Heart right ventricle (tissue), 16 donors: ENCODE measurements at regions not wholly inside any gene's neighbourhood (a gene's known extent, or its start where the extent isn't known, plus 50 kb on each side); places are given as distances from the start of the nearest gene placed in this dataset.
"Not testable (repeated sequence)": the region's sequence is repeated elsewhere in the genome, so short reads cannot be mapped to it uniquely, and the experiment has no call there.

Experiments used
- ATAC-seq, 8 donors: fragments of 200-7000 bp; cut with Tn5 transposase; one replicate each; pipeline ENCODE4 v1.9.1; 2020; ENCODE audit warnings: mild to moderate bottlenecking in 8 of 8, moderate library complexity in 8 of 8, moderate number of reproducible peaks in 1 of 8
- DNase-seq, 2 donors: peaks; one replicate each; pipeline ENCODE4 v3.0.0-alpha.2; 2020
- H3K27ac ChIP-seq, 10 donors: fragments of 200-600 bp; sonication (generic) in 2 of 10; one replicate each; pipeline versions ENCODE4 v1.5.0 to v1.8.0; 2020 to 2022; ENCODE audit warnings: mild to moderate bottlenecking in 3 of 10
- H3K27me3 ChIP-seq, 7 donors: fragments of 200-600 bp; one replicate each; pipeline ENCODE4 v1.8.0; 2021 to 2022; ENCODE audit warnings: mild to moderate bottlenecking in 2 of 7
- H3K36me3 ChIP-seq, 9 donors: fragments of 200-600 bp; sonication (generic) in 1 of 9; one replicate each; pipeline versions ENCODE4 v1.5.0 to v1.8.0; 2020 to 2022; ENCODE audit warnings: mild to moderate bottlenecking in 2 of 9
- H3K4me1 ChIP-seq, 9 donors: fragments of 200-600 bp; sonication (generic) in 1 of 9; one replicate each; pipeline versions ENCODE4 v1.5.0 to v1.8.0; 2020 to 2022; ENCODE audit warnings: mild to moderate bottlenecking in 4 of 9
- H3K4me3 ChIP-seq, 10 donors: fragments of 200-600 bp; sonication (generic) in 2 of 10; one replicate each; pipeline versions ENCODE4 v1.5.0 to v1.8.0; 2020 to 2022; ENCODE audit warnings: mild to moderate bottlenecking in 7 of 10, moderate library complexity in 2 of 10
- H3K9me3 ChIP-seq, 11 donors: fragments of 200-600 bp in 10 of 11; sonication (generic) in 2 of 11; one replicate each; pipeline versions ENCODE4 v1.5.0 to v1.8.0; 2013 to 2022; ENCODE audit warnings: mild to moderate bottlenecking in 2 of 11, control low read depth in 1 of 11, moderate library complexity in 1 of 11
- WGBS, 2 donors: extraction: QIAGEN DNeasy Blood & Tissue Kit; methylation state at CpG; one replicate each; pipeline ENCODE4 v1.1.7; 2013; ENCODE audit warnings: inconsistent platforms in 1 of 2; 5-methylcytosine and 5-hydroxymethylcytosine counted together
- intact Hi-C, 10 donors: fragments of 100-400 bp; cut with DNase I; formaldehyde crosslinking; loops; one replicate each; pipeline versions ENCODE4 v1.11.1 to v1.14.2; 2022
- TF ChIP-seq, protein P1 (sequence below), 9 donors: fragments of 200-600 bp; sonication (generic) in 2 of 9; IDR thresholded peaks; one replicate each; pipeline versions ENCODE4 v1.5.0 to v1.8.0; 2021 to 2022; ENCODE audit warnings: antibody characterized with exemption in 9 of 9, mild to moderate bottlenecking in 5 of 9, moderate library complexity in 1 of 9
- donor health status: Arrhythmogenic right ventricular cardiomyopathy.
- donor health status: ischemic (EF 13 %, LVEDD 7.1; RV severe dilation, severe dysfunction).
- donor health status: healthy with polysubstance abuse.
- donor health status: DM: no; HTN: yes; CAD: no.
- donor health status: DM: no; HTN: no; CAD: no.
- donor health status: ischemic (EF 25% LVEDD 6.9; RV normal size, moderate dysfunction).
- donor health status: ischemic (EF 25% LVEDD 5.7; RV mildly dilated, moderate dysfunction).
- donor health status: healthy.
- donor health status: DM: yes; HTN: yes; CAD: no.
- donor health status: Ischemic cardiomyopathy.
- donor health status: ischemic (EF 35%, LVEDD 5.7; RV mildly dilated, moderate dysfunction).
- donor health status: nonischemic (EF 11% LVEDD 7.7; RV severe dilation, severe dysfunction).
- donor health status: DM: yes; HTN: yes; CAD: no.
- donor health status: PGD.
- donor health status: ischemic (EF 29% LVEDD 5.4; RV normal size, mild dysfunction).
- donor health status: nonischemic (EF 23%, LVEDD 6.1; RV moderate dilation, normal function).

DNA sequence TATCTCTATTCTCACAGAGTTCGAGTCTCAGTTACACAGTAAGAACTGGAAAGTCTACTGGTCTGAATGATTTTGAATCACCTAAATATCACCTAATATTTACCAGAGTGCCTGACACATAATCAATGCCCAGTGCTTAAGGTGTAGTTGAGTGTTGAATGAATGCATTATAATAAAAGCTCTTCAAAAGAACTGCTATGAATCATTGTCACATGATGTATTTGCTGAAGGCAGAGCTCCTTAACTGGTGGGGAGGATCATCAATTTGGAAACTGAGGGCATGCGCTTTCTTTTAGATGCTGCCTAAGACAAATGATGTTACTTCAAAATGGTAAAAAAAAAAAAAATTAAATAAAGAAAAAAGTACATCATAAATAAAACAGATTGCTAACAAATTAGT lies 359.4 kb upstream of the KIF2B start:
- H3K4me1 ChIP-seq, result peaks cover 0 to 3% (median 0%) of the 10 kb centered on the region in 9 donors
- DNase-seq, result no peak
- intact Hi-C loops, result no loop called here
- WGBS, 2 donors, result 72 to 75% methylated on average over 2 of the region's 2 CpGs
- H3K27me3 ChIP-seq, result no peaks in the 10 kb centered on the region
- no peak overlapping the region for H3K27ac ChIP-seq
- no peak for ATAC-seq
- no peak overlapping the region for H3K4me3 ChIP-seq
- H3K9me3 ChIP-seq, result peaks cover 0 to 18% (median 4%) of the 10 kb centered on the region in 11 donors
- no peaks in the 10 kb centered on the region for H3K36me3 ChIP-seq
- TF ChIP-seq, protein P1, sequence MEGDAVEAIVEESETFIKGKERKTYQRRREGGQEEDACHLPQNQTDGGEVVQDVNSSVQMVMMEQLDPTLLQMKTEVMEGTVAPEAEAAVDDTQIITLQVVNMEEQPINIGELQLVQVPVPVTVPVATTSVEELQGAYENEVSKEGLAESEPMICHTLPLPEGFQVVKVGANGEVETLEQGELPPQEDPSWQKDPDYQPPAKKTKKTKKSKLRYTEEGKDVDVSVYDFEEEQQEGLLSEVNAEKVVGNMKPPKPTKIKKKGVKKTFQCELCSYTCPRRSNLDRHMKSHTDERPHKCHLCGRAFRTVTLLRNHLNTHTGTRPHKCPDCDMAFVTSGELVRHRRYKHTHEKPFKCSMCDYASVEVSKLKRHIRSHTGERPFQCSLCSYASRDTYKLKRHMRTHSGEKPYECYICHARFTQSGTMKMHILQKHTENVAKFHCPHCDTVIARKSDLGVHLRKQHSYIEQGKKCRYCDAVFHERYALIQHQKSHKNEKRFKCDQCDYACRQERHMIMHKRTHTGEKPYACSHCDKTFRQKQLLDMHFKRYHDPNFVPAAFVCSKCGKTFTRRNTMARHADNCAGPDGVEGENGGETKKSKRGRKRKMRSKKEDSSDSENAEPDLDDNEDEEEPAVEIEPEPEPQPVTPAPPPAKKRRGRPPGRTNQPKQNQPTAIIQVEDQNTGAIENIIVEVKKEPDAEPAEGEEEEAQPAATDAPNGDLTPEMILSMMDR (IDR thresholded peaks at IDR 0.05), result no peak

DNA sequence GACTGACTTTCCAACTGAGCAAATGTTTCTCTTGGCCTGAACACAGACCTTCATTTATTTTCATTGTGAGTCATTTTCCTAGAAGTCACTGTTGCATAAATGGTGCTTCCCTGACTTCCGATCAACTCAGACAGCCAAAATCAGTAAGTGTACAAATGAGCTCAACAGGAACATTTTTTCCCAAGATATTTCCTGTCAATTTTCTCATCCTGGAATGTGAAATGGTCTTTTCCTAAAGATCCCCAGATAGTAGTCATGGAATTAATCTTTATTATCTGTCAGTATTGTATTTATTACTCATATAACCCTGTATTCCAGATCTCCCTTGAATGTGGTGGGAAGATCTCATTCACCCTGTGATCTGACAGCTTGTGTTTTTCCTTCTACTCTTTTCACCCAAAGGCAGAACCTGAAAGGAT lies 360.3 kb upstream of the KIF2B start:
- ATAC-seq (peak in 1 of 8 donors; percentile 33), DNase-seq (no peak)
- H3K36me3 ChIP-seq, result no peaks in the 10 kb centered on the region
- H3K4me1 ChIP-seq, result peaks cover 0 to 3% (median 0%) of the 10 kb centered on the region in 9 donors
- no peaks in the 10 kb centered on the region for H3K27me3 ChIP-seq
- TF ChIP-seq, protein P1 (IDR thresholded peaks at IDR 0.05), result no peak
- 29 to 40% methylated on average over 1 of the region's 1 CpG for WGBS, 2 donors
- H3K4me3 ChIP-seq, result no peak overlapping the region
- intact Hi-C loops, result no loop called here
- H3K9me3 ChIP-seq, result peaks cover 0 to 26% (median 4%) of the 10 kb centered on the region in 11 donors
- no peak overlapping the region for H3K27ac ChIP-seq

DNA sequence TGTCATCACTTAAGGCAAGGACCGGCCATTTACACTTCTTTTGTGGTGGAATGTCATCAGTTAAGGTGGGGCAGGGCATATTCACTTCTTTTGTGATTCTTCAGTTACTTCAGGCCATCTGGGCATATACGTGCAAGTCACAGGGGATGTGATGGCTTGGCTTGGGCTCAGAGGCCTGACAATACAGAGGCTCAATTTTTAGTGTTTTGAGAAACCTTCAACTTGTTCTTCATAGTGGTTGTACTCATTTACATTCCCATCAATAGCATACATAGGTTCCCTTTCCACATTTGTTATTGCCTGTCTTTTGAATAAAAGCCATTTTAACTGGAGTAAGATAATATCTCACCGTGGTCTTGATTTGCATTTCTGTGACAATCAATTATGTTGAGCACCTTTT lies 366.8 kb upstream of the KIF2B start:
- H3K27ac ChIP-seq, intact Hi-C loops, H3K36me3 ChIP-seq, H3K27me3 ChIP-seq, ATAC-seq, DNase-seq, H3K4me3 ChIP-seq, H3K4me1 ChIP-seq: not testable (repeated sequence)
- H3K9me3 ChIP-seq, result peaks cover 0 to 26% (median 4%) of the 10 kb centered on the region in 11 donors
- 55 to 57% methylated on average over 2 of the region's 3 CpGs for WGBS, 2 donors

DNA sequence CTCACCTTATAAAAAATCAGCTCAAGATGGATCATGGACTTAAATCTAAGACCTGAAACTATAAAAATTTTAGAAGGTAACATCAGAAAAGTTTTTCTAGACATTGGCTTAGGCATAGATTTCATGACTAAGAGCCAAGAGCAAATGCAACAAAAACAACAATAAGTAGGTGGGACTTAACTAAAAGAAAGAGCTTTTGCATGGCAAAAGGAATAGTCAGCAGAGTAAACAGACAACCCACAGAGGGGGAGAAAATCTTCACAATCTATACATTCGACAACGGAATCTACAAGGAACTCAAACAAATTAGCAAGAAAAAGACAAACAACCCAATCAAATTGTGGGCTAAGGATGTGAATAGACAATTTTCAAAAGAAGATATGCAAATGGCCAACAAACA lies 368.4 kb upstream of the KIF2B start:
- Histone ChIP-seq H3K36me3 (no peaks in the 10 kb centered on the region), H3K27ac (no peak overlapping the region), H3K27me3 (no peaks in the 10 kb centered on the region), H3K4me3 (no peak overlapping the region), H3K4me1 (no peaks in the 10 kb centered on the region), H3K9me3 (peaks cover 0 to 18% (median 0%) of the 10 kb centered on the region in 11 donors)
- TF ChIP-seq, protein P1 (IDR thresholded peaks at IDR 0.05), result no peak
- WGBS, 2 donors, result 30 to 32% methylated on average over 2 of the region's 2 CpGs
- intact Hi-C loops, result no loop called here
- ATAC-seq, result no peak
- DNase-seq, result no peak

DNA sequence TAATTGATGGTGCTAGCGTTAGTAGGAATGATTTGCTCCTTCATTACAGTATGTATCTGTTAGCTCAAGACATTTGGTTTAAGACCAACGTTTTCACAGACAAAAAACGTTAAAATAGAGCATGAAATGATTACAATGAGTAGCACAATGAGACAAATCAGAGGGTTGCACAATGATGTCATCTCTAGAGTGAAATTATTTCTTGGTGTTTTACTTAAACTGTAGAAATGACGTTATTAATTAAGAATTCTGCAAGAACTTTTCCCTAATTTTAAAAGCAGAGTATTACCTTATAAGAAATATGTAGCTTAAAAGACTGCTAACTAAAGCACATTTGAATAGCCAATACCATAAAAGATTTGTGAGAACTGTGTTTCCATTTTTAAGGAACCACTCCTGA lies 373.4 kb upstream of the KIF2B start:
- TF ChIP-seq, protein P1 (IDR thresholded peaks at IDR 0.05), result no peak
- H3K27me3 ChIP-seq, result no peaks in the 10 kb centered on the region
- intact Hi-C loops, result loop anchor here in 1 of 10 donors (10.0 kb wide), 1 partner anchor 55 kb away; no protein-coding TSS in a partner anchor
- DNase-seq, result no peak
- no peak for ATAC-seq
- H3K4me3 ChIP-seq, result no peak overlapping the region
- H3K4me1 ChIP-seq, result no peaks in the 10 kb centered on the region
- H3K9me3 ChIP-seq, result no peaks in the 10 kb centered on the region
- 53 to 63% methylated on average over 4 of the region's 4 CpGs for WGBS, 2 donors
- no peaks in the 10 kb centered on the region for H3K36me3 ChIP-seq
- H3K27ac ChIP-seq, result no peak overlapping the region
